GM21723 (cell line): ENCODE measurements at regions not wholly inside any gene's neighbourhood (a gene's known extent, or its start where the extent isn't known, plus 50 kb on each side); places are given as distances from the start of the nearest gene placed in this dataset.
"Not testable (repeated sequence)": the region's sequence is repeated elsewhere in the genome, so short reads cannot be mapped to it uniquely, and the experiment has no call there.

Experiments used
- ATAC-seq: cut with Tn5 transposase; IDR thresholded peaks from one replicate; pipeline ENCODE4 v1.9.1; 2021; ENCODE audit warnings: mild to moderate bottlenecking, moderate library complexity; ENCODE audit not compliant: unreplicated experiment

- ATAC-seq = no peak
These were observed 317.9 kb upstream of the HTR1E start for GRCh38 chr6:86619428-86619827.

- no peak for ATAC-seq
These were observed 322.0 kb upstream of the HTR1E start for GRCh38 chr6:86615299-86615698.

- ATAC-seq = no peak
These were observed 327.6 kb upstream of the HTR1E start for GRCh38 chr6:86609549-86610388.

GRCh38 chr6:86603364-86603763 is 334.0 kb upstream of the HTR1E start:
- ATAC-seq = not testable (repeated sequence)

- ATAC-seq = not testable (repeated sequence)
These were observed 335.2 kb upstream of the HTR1E start for GRCh38 chr6:86602093-86602492.

- ATAC-seq = not testable (repeated sequence)
These were observed 338.4 kb upstream of the HTR1E start for GRCh38 chr6:86598969-86599368.

GRCh38 chr6:86595641-86596040 is 341.7 kb upstream of the HTR1E start:
- no peak for ATAC-seq

- ATAC-seq = no peak
These were observed 351.1 kb upstream of the HTR1E start for GRCh38 chr6:86586195-86586594.

- no peak for ATAC-seq
These were observed 355.5 kb upstream of the HTR1E start for GRCh38 chr6:86581833-86582232.

- no peak for ATAC-seq
These were observed 374.1 kb upstream of the HTR1E start for GRCh38 chr6:86563197-86563596.

- ATAC-seq = no peak
These were observed 379.0 kb upstream of the HTR1E start for GRCh38 chr6:86558318-86558717.

GRCh38 chr6:86537292-86537861 is 400.0 kb upstream of the HTR1E start:
- ATAC-seq = no peak

- ATAC-seq = no peak
These were observed 401.2 kb upstream of the HTR1E start for GRCh38 chr6:86536121-86536520.

GRCh38 chr6:86535100-86535499 is 402.2 kb upstream of the HTR1E start:
- ATAC-seq = no peak

GRCh38 chr6:86529635-86530034 is 407.7 kb upstream of the HTR1E start:
- ATAC-seq = no peak

GRCh38 chr6:86526238-86526637 is 411.1 kb upstream of the HTR1E start:
- no peak for ATAC-seq

- ATAC-seq = no peak
These were observed 421.2 kb upstream of the HTR1E start for GRCh38 chr6:86516087-86516486.

GRCh38 chr6:86511962-86512361 is 425.4 kb upstream of the HTR1E start:
- ATAC-seq = no peak

- no peak for ATAC-seq
These were observed 429.1 kb upstream of the HTR1E start for GRCh38 chr6:86508230-86508629.

- ATAC-seq = no peak
These were observed 434.8 kb upstream of the HTR1E start for GRCh38 chr6:86502497-86502896.

- no peak for ATAC-seq
These were observed 437.3 kb upstream of the HTR1E start for GRCh38 chr6:86500035-86500434.

- not testable (repeated sequence) for ATAC-seq
These were observed 448.3 kb upstream of the HTR1E start for GRCh38 chr6:86489042-86489441.
